WI38 (cell line): ENCODE measurements at regions not wholly inside any gene's neighbourhood (a gene's known extent, or its start where the extent isn't known, plus 50 kb on each side); places are given as distances from the start of the nearest gene placed in this dataset.

Experiments used
- H3K4me3 ChIP-seq: 2 replicates; pipeline ENCODE4 v1.5.1; 2011; ENCODE audit warnings: low read depth, mild to moderate bottlenecking, control low read depth, low read length
- CTCF ChIP-seq: IDR thresholded peaks from 2 replicates; pipeline ENCODE4 v1.5.1; 2012; ENCODE audit warnings: low read depth, mild to moderate bottlenecking, control low read depth, low read length

GRCh38 chr6:1118287-1118647, 193.6 kb upstream of the FOXQ1 start:
- no peak overlapping the region for H3K4me3 ChIP-seq
- no peak for TF ChIP-seq CTCF

DNA sequence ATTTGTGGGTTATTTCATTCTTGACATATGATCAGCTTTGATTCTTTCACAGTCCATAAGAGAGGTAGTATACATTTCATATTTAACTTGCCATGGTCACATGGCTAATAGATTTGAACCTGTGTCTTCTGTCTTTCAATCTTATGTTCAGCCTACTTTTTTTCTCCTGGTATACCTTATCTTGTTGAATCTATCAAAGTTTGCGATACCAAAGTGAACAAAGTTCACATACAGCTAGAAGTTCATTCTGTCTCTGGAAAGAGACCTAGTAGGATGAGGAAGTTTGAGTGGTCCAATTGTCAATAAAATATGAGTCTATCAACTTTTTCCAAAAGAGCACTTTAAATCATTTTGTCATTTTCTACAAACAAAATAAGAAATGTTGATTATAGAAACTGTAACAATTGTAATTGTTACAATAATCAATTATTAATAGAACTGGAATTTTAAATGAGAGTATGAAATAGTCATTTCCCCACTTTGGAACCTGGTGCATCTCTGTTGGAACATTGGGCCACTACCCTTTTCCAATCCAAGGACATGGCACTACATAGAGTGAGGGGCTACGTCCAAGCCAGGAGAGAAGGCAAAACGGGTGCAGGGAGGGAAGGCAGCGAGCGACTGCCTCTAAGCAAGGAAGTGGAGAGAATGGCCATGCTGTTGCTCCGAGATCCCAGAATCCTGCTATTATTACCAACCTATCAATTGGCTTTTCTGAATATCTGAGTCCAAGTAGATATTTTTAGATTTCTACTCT, 194.2 kb upstream of the FOXQ1 start:
- H3K4me3 ChIP-seq, result no peak overlapping the region
- no peak for TF ChIP-seq CTCF

DNA sequence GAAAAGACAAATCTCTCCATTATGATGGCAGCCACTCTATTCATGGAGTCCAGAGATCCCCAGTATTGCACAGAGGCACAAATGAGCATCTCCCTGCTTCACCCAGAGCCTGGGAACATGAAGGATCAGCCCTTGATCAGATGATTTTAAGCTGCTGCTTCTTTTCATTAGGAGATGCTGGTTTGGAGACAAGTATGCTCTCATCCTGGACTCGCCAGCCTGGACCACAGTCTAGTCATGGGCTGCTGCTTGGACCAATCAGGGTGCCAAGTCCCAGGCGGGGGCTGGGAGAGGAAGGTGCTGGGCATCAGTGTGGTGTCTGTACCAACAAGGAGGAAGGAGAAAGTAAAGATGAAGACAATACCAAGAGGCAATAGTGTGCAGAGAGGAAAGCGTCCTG, 195.7 kb upstream of the FOXQ1 start:
- no peak for TF ChIP-seq CTCF
- H3K4me3 ChIP-seq, result no peak overlapping the region

DNA sequence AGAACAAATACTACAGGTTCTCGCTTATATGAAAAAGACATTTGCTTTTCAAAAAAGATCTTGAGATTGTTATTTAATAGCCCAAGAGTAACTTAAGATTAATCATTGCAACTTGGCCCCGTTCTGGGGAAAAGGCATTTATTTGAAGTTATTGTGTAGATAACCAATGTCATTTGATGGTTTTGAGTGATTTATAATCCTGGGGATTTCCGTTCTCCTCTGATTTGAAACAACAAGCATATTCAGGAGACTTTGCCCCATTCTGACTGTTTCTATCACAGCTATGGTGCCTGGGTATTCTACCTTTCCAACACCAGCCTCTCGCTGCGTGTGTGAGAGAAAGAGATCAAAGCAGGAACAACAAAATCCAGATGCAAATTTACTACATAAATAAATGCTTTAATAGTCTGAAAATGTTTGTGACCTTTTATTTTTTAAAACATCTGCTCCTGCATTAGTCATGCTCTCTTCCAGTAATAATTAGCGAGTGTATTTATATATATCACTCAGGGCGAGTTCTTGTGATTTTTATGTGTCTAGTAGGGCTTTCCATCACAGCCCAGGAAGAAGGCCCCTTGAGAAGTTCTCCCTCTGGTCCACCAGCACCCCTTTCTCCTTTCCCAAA, 197.9 kb upstream of the FOXQ1 start:
- no peak overlapping the region for H3K4me3 ChIP-seq
- TF ChIP-seq CTCF, result no peak

DNA sequence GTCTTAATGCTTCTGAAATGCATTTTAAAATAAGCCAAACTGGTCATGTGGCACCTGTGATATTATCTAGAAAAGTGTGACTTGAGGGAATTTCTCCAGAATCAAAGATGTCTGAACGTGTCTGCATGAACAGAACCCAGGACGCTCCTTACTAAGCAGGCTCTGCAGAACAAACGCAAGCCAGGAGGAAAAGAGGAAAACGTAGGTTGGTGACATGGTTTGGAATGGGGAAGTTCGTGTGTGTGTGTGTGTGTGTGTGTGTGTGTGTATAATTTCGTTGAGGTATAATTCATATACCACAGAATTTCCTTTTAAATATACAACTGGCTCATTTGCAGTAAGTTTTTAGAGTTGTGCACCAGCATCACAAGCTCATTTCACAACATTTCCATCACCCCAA, 200.5 kb upstream of the FOXQ1 start:
- H3K4me3 ChIP-seq, result no peak overlapping the region
- no peak for TF ChIP-seq CTCF

DNA sequence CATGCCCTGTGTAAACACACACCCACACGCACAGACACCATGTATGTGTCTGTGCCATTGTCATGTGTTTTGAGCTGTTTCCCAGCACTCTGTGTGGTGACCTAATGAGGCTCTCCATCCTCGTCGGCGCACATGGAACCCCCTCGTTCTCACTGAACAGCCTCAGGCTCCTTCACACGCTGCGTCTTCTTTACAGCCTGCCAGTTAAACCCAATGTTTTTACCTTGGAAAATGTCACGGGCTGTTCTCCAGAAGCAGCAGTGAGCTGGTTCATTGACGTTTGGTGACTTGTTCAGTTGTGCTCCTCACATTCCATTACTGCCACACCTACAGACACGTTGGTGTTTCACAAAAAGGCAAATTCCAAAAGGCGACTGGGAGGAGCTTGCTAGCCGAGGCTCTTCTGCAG, 201.0 kb upstream of the FOXQ1 start:
- TF ChIP-seq CTCF, result no peak
- H3K4me3 ChIP-seq, result no peak overlapping the region

GRCh38 chr6:1110164-1110563, 201.7 kb upstream of the FOXQ1 start:
- TF ChIP-seq CTCF, result no peak
- no peak overlapping the region for H3K4me3 ChIP-seq
